A673 (cell line): ENCODE measurements at regions not wholly inside any gene's neighbourhood (a gene's known extent, or its start where the extent isn't known, plus 50 kb on each side); places are given as distances from the start of the nearest gene placed in this dataset.

Experiments
- BruUV-seq: library from RNA; stranded (reverse); fragments of 400-500 nt; replicated peaks from 2 replicates; lab custom pipeline; 2021; lab: Mats Ljungman, UMichigan
- CTCF ChIA-PET: fragments of 300-600 bp; sonication (Branson Sonifier 250); formaldehyde crosslinking; loops from one replicate; lab custom pipeline; 2022; ENCODE audit warnings: antibody characterized with exemption; lab: Charles Lee
- POLR2A ChIA-PET: fragments of 300-600 bp; sonication (Branson Sonifier 250); formaldehyde crosslinking; loops from one replicate; lab custom pipeline; 2022; ENCODE audit warnings: antibody characterized with exemption; ENCODE audit not compliant: low non-redundant PET; lab: Charles Lee
- DNase-seq: peaks from one replicate; pipeline ENCODE4 v3.0.0-alpha.2; 2015; ENCODE audit warnings: low spot score
- H3K27ac ChIP-seq: fragments of 200-600 bp; sonication (generic); 2 replicates; pipeline ENCODE4 v1.5.1; 2016; ENCODE audit warnings: mixed run types, low read depth, mild to moderate bottlenecking, mixed read lengths, antibody characterized with exemption, low read length; ENCODE audit not compliant: poor library complexity, severe bottlenecking
- H3K27me3 ChIP-seq: fragments of 200-600 bp; sonication (generic); replicated peaks from 2 replicates; pipeline ENCODE4 v1.6.1; 2017; ENCODE audit warnings: mixed run types, low read depth, mild to moderate bottlenecking, mixed read lengths, antibody characterized with exemption, low read length; ENCODE audit not compliant: insufficient read depth, poor library complexity
- H3K36me3 ChIP-seq: fragments of 200-600 bp; sonication (generic); 2 replicates; pipeline ENCODE4 v1.6.1; 2016; ENCODE audit warnings: mixed run types, mild to moderate bottlenecking, mixed read lengths, antibody characterized with exemption, low read length; ENCODE audit not compliant: insufficient read depth, poor library complexity, severe bottlenecking
- H3K4me1 ChIP-seq: fragments of 200-600 bp; sonication (generic); 2 replicates; pipeline ENCODE4 v1.6.1; 2017; ENCODE audit warnings: mixed run types, mild to moderate bottlenecking, mixed read lengths, antibody characterized with exemption, low read length; ENCODE audit not compliant: insufficient read depth, poor library complexity, severe bottlenecking
- H3K4me3 ChIP-seq: fragments of 200-600 bp; sonication (generic); 2 replicates; pipeline ENCODE4 v1.5.1; 2016; ENCODE audit warnings: low read depth, mixed run types, mild to moderate bottlenecking, mixed read lengths, low read length; ENCODE audit not compliant: poor library complexity, severe bottlenecking
- H3K9me3 ChIP-seq: fragments of 200-600 bp; sonication (generic); 2 replicates; pipeline ENCODE4 v1.6.1; 2016; ENCODE audit warnings: mixed run types, low read depth, mild to moderate bottlenecking, mixed read lengths, antibody characterized with exemption, low read length; ENCODE audit not compliant: poor library complexity, severe bottlenecking
- CTCF ChIP-seq: fragments of 300-800, 200-600 bp; sonication (generic); conservative IDR thresholded peaks from 2 replicates; pipeline ENCODE4 v1.5.1; 2017; ENCODE audit warnings: low read depth, mild to moderate bottlenecking, antibody characterized with exemption, low read length, moderate library complexity, mixed read lengths
- EZH2 ChIP-seq: fragments of 200-600 bp; sonication (generic); IDR thresholded peaks from 2 replicates; pipeline ENCODE4 v1.6.1; 2017; ENCODE audit warnings: borderline replicate concordance, low read depth, mild to moderate bottlenecking, mixed read lengths, antibody characterized with exemption, low read length; ENCODE audit not compliant: poor library complexity, severe bottlenecking
- intact Hi-C: fragments of 100-400 bp; cut with micrococcal nuclease; formaldehyde crosslinking; loops from one replicate; pipeline ENCODE4 v1.10.0; 2022; ENCODE audit not compliant: unreplicated experiment

- Histone ChIP-seq H3K27ac (no peak overlapping the region), H3K4me1 (no peaks in the 10 kb centered on the region), H3K36me3 (no peaks in the 10 kb centered on the region), H3K4me3 (no peak overlapping the region), H3K27me3 (no peaks in the 10 kb centered on the region), H3K9me3 (no peaks in the 10 kb centered on the region)
- no TSS peak for BruUV-seq
- intact Hi-C loops, result no loop called here
- CTCF ChIA-PET, result no interaction called here
- no peak for TF ChIP-seq EZH2
- no peak for TF ChIP-seq CTCF
- DNase-seq, result no peak
- POLR2A ChIA-PET, result no interaction called here
Measured at GRCh38 chr2:223264541-223265193, 212.7 kb downstream of the KCNE4 start.

- no peak for DNase-seq
- H3K4me1 ChIP-seq, result no peaks in the 10 kb centered on the region
- no peak overlapping the region for H3K4me3 ChIP-seq
- no TSS peak for BruUV-seq
- intact Hi-C loops, result no loop called here
- ChIA-PET CTCF (no interaction called here), POLR2A (no interaction called here)
- H3K36me3 ChIP-seq, result no peaks in the 10 kb centered on the region
- H3K27ac ChIP-seq, result no peak overlapping the region
- no peak for TF ChIP-seq EZH2
- TF ChIP-seq CTCF, result no peak
- no peaks in the 10 kb centered on the region for H3K9me3 ChIP-seq
- no peaks in the 10 kb centered on the region for H3K27me3 ChIP-seq
Measured at GRCh38 chr2:223267160-223267951, 215.4 kb downstream of the KCNE4 start.

GRCh38 chr2:223269386-223269785, 217.4 kb downstream of the KCNE4 start:
- Histone ChIP-seq H3K4me3 (no peak overlapping the region), H3K27ac (no peak overlapping the region), H3K36me3 (no peaks in the 10 kb centered on the region), H3K9me3 (no peaks in the 10 kb centered on the region), H3K4me1 (no peaks in the 10 kb centered on the region), H3K27me3 (no peaks in the 10 kb centered on the region)
- POLR2A ChIA-PET, result no interaction called here
- TF ChIP-seq EZH2 (no peak), CTCF (no peak)
- CTCF ChIA-PET, result no interaction called here
- BruUV-seq, result no TSS peak
- intact Hi-C loops, result no loop called here
- no peak for DNase-seq
